GM23338 (cell line): ENCODE measurements at regions not wholly inside any gene's neighbourhood (a gene's known extent, or its start where the extent isn't known, plus 50 kb on each side); places are given as distances from the start of the nearest gene placed in this dataset.
"Not testable (repeated sequence)": the region's sequence is repeated elsewhere in the genome, so short reads cannot be mapped to it uniquely, and the experiment has no call there.

Source experiments
- CREB1 ChIP-seq: fragments of 250-450 bp; sonication (Bioruptor Pico); IDR thresholded peaks from 2 replicates; pipeline ENCODE4 v1.5.0; 2020; ENCODE audit warnings: low read depth, mild to moderate bottlenecking, moderate library complexity
- CTCF ChIP-seq, 2 experiments: fragments of 200-600 bp in 1 of 2; sonication (generic) in 1 of 2; conservative IDR thresholded peaks; 2 replicates each; pipeline versions ENCODE4 v1.5.1 to v1.6.1; 2016 to 2017; ENCODE audit warnings: antibody characterized with exemption in 2 of 2, low read depth in 2 of 2, mild to moderate bottlenecking in 2 of 2, moderate library complexity in 1 of 2
- ETS1 ChIP-seq: IDR thresholded peaks from 2 replicates; pipeline ENCODE4 v1.6.1; 2016; ENCODE audit warnings: antibody characterized with exemption
- EZH2 ChIP-seq: fragments of 200-600 bp; sonication (generic); IDR thresholded peaks from one replicate; pipeline ENCODE4 v1.8.0; 2017; ENCODE audit warnings: antibody characterized with exemption, mild to moderate bottlenecking, low read depth; ENCODE audit not compliant: unreplicated experiment
- EZH2phosphoT487 ChIP-seq: fragments of 200-600 bp; sonication (generic); IDR thresholded peaks from one replicate; pipeline ENCODE4 v1.8.1; 2018; ENCODE audit warnings: antibody characterized with exemption; ENCODE audit not compliant: unreplicated experiment
- JUNB ChIP-seq: IDR thresholded peaks from one replicate; pipeline ENCODE4 v1.6.1; 2016; ENCODE audit warnings: antibody characterized with exemption; ENCODE audit not compliant: unreplicated experiment
- NANOG ChIP-seq: IDR thresholded peaks from 2 replicates; pipeline ENCODE4 v1.6.1; 2016; ENCODE audit warnings: antibody characterized with exemption, borderline replicate concordance
- POLR2AphosphoS5 ChIP-seq: IDR thresholded peaks from 2 replicates; pipeline ENCODE4 v1.6.1; 2016; ENCODE audit warnings: antibody characterized with exemption, low read depth
- REST ChIP-seq: IDR thresholded peaks from one replicate; pipeline ENCODE4 v1.6.1; 2018; ENCODE audit warnings: antibody characterized with exemption; ENCODE audit not compliant: unreplicated experiment
- STAT1 ChIP-seq: IDR thresholded peaks from one replicate; pipeline ENCODE4 v1.6.1; 2016; ENCODE audit warnings: antibody characterized with exemption; ENCODE audit not compliant: unreplicated experiment
- ZNF114 ChIP-seq: fragments of 250-450 bp; sonication (Bioruptor Pico); IDR thresholded peaks from 2 replicates; pipeline ENCODE4 v1.5.0; 2020; ENCODE audit warnings: mild to moderate bottlenecking, moderate library complexity
- ZNF331 ChIP-seq: fragments of 250-450 bp; sonication (Bioruptor Pico); IDR thresholded peaks from 2 replicates; pipeline ENCODE4 v1.5.0; 2020; ENCODE audit warnings: low read depth, mild to moderate bottlenecking, moderate library complexity
- ZNF462 ChIP-seq: fragments of 250-450 bp; sonication (Bioruptor Pico); IDR thresholded peaks from 2 replicates; pipeline ENCODE4 v1.5.0; 2020; ENCODE audit warnings: mild to moderate bottlenecking, moderate library complexity

- TF ChIP-seq CTCF (conservative IDR thresholded peaks at IDR 0.05; ENCODE audit: low read depth in 2 of 2); POLR2AphosphoS5; ZNF462; EZH2; ETS1; EZH2phosphoT487; CREB1 (CRISPR knock-in tag); NANOG; ZNF331; REST; JUNB; STAT1; ZNF114 (CRISPR knock-in tag): not testable (repeated sequence)
Observed at GRCh38 chr22:22792205-22792786, 95.3 kb upstream of the IGLL5 start.
